GM21737 (cell line): ENCODE measurements at regions not wholly inside any gene's neighbourhood (a gene's known extent, or its start where the extent isn't known, plus 50 kb on each side); places are given as distances from the start of the nearest gene placed in this dataset.
"Not testable (repeated sequence)": the region's sequence is repeated elsewhere in the genome, so short reads cannot be mapped to it uniquely, and the experiment has no call there.

ENCODE experiments used
- ATAC-seq: cut with Tn5 transposase; IDR thresholded peaks from one replicate; pipeline ENCODE4 v1.9.1; 2021; ENCODE audit warnings: mild to moderate bottlenecking, moderate library complexity; ENCODE audit not compliant: unreplicated experiment

- no peak for ATAC-seq
Observed at GRCh38 chr16:86334079-86334635, 176.2 kb upstream of the FOXF1 start.

DNA sequence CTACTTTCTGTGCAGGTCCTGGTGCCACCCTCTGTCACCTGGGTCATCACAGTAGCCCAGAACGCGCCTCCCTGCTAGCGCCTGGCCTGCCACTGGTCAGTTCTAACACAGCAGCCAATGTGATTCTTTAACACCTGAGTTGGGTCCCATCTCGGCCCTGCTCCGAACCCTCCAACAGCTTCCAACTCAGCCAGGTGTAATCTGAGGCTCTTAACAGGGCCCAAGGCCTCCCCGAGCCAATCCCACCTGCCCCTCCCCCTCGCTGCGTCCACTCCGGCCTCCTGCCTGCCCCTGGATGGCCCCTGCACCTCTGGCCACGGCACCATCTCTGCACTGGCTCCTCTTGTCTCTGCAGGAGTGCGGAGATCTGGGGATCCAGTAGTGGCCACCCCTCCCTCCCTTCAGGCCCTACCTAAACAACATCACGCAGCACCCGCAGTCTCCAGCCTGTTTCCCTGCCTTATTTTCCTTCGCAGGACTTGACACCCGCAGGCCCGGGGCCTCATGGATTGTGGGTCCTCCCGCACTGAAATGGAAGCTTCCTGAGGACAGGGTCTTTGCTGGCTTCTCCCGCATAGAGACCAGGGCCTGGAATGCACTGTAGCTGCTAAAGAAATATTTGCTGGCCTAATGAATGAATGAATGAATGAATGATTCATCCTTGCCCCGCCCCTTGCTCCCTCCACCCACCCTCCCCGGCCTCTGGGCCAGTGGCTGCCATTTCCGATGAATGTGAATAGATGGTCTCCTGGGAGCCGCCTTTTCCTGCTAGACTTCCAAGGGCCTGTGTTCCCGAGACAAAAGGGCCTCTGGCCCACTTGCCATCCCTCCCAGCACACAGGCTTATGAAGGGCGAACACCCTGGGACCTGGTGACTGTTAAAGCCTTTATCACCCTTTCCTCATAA, 174.8 kb upstream of the FOXF1 start:
- no peak for ATAC-seq

- ATAC-seq = no peak
Observed at GRCh38 chr16:86337138-86337537, 173.2 kb upstream of the FOXF1 start.

GRCh38 chr16:86337581-86338402, 172.5 kb upstream of the FOXF1 start:
- ATAC-seq = no peak

GRCh38 chr16:86338403-86339115, 171.8 kb upstream of the FOXF1 start:
- ATAC-seq = no peak

DNA sequence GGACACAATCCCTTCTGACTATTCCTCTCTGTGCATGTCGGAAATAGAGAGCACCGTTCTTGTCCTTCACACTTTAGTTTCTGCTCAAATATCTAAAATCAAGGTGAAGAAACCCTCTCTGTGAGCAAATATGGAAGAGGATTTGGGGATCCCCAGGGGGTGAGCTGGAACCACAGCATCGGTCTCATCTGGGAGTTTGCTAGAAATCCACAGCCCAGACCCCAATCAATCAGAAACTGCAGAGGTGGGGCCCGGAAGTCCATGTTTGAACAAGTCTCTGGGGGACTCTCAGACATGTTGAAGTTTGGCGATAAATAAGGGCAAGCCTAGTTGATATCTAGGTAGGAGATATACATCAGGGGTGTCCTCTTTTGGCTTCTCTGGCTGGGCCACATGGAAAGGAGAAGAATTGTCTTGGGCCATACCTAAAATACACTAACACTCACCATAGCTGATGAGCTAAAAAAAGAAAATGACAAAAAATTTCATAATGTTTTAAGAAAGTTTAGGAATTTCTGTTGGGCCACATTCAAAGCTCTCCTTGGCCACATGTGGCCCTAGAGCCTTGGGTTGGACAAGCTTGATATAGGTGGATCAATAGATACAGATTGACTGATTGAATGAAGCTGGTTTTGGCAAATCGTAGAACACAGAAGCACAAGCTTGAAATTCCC, 168.0 kb upstream of the FOXF1 start:
- ATAC-seq = no peak

DNA sequence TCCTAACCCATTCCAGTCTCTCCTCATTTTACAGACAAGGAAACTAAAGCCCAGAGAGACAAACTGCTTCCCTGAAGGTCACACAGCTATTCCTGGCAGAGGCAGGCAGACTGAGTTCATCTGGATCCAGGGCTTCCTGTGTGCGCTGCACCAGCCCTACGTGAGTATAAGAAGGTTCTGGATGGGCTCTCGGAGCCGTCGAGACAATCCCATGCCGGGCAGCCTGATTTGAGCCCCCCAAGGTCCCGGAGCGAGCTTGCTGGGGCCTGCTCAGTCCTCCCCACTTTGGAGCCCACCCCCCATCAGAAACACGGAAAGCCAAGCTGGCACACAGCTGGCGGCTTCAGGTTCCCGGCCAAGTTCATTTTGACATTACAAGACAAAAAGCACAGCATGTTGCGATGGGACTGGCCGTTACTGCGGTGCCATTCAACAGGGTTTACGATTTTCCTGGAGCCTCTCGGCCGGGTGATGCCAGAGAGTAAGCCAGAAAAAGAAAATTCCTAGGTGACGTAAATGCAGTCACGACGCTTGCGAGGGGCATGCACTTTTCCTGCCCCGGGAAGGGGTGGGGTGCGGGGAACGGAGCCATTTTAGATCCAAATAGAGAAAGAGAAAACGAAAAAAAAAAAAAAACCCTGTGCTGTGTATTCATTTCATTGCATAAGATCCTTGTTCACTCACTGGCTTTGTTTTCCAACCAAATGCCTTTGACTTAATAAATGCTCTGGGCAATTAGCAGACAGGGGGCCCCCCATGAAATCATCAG, 167.1 kb upstream of the FOXF1 start:
- ATAC-seq = no peak

DNA sequence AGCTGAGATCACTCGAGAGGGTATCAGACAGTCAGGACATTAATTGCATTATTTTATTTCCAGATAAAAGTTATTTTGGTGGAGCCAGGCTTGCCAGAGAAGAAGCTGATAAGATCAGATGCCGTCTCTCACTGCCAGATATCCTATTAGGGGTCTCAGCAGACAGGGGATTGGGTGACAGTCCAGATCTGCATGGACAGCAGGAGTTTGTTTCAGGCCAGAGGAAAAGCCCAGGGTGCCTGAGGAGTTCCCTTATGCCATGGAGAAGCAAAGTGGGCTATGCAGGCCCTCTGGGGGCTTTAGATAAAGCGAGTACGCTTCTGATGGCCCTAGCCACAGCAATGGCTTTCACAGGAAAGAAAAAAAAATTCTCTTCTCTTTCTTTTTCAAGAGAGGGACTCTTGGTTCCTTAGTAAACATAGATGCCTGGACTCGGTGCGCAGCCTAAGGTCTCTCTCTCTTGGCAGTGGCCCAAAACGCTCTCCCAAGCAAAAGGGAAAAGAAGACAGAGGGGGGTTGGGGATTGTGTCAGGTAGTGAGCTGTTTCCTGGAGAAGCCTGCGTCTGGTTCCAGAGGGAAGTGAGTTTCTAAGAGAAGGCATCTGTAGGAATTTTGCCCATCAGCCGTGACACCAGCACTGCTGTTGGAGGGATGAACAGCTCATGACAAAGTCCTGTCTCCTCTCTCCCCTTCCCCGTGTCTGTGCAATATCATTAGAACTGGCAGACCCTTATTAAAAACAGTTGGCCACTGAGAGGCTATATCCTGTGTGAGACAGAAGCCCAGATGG, 166.3 kb upstream of the FOXF1 start:
- no peak for ATAC-seq

DNA sequence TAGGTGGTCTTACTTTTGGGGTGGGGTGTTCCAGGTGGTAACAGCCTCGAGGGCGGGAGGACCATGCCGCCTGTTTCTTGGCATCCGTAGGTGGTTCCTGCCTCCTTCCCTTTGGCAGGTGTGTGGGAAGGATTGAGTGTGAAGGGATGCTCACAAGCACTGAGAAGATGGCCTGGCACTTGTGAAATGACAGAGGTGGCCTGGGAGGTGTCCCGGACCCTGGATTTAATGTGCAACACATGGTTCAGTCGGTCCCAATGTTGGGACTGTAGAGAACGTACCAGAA, 165.8 kb upstream of the FOXF1 start:
- ATAC-seq = no peak

DNA sequence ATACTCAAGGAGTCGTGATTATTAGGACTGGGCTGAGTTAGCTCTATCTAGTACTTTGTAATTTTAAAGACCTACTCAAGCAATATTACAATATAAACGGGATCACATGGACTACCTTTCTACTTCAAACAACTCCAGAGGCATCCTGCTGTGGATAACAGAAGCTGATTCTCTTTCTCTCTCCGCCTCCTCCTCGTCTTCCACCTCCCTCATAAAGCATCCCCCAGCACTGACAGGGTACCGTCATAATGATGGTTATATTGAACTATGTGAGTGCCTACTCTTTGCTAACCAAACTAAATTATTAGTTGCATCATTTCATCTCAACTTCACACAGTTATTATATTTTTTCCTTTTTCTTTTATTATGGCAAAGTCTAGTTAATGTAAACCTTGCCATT, 165.4 kb upstream of the FOXF1 start:
- no peak for ATAC-seq

GRCh38 chr16:86345516-86345915, 164.8 kb upstream of the FOXF1 start:
- no peak for ATAC-seq

GRCh38 chr16:86346034-86346433, 164.3 kb upstream of the FOXF1 start:
- no peak for ATAC-seq

DNA sequence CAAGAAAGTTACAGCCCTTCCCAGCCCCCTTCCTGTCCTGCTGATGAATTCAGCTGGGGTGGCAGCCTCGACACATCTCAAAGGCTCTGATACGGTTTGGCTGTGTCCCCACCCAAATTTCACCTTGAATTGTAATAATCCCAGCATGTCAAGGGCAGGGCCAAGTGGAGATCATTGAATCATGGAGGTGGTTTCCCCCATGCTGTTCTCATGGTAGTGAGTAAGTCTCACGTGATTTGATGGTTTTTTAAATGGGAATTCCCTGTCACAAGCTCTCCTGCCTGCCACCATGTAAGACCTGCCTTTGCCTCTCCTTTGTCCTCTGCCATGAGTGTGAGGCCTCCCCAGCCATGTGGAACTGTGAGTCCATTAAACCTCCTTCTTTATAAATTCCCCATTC, 163.2 kb upstream of the FOXF1 start:
- ATAC-seq = no peak

DNA sequence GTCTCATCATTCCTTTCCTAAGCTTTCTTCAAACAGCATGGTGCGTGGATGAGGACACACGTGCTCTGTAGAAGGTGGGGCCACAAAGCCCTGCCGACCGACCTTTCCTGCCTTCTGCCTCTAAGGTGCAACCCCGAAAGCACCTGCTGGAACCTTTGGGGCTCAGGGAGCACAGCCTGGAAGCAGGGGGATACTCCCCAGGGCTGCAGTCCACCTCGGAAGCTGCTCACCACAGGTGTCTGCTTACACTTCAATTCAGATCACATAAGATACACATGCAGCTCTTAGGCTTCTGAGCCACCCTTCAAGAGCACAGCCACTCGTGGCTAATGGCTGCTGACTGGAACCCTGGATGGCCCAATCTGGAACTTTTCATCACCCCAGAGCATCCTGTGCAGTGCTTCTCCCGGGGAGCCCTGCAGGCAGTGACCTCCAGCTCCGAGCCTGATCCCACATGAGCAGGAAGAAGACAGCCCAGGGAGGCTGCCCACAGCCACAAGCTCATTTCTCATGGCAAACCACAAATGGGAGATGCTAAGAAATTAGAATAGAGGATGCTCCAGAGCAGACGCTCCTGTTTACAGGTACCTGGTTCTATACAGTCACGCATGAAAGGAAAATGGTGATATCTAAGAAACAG, 162.3 kb upstream of the FOXF1 start:
- ATAC-seq = no peak

- ATAC-seq = no peak
Observed at GRCh38 chr16:86349338-86349900, 160.9 kb upstream of the FOXF1 start.

DNA sequence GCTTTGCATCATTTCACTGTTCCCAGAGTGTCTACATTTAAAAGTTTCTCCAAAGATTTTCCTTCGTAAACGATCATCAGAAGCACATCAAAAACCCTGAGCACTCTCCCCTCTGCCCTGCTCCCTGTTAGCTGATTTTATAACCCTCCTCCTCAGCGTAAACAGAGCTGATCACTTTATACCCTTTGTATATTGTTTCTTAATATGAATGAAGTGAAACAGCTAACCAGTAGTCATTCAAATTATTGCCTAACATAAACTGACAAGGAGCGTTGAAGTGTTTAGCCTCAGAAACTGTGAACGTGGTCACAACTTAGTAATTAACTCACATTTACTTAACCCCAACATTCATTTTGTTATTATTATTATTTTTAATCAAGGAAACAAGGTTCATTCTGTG, 160.0 kb upstream of the FOXF1 start:
- ATAC-seq = no peak

DNA sequence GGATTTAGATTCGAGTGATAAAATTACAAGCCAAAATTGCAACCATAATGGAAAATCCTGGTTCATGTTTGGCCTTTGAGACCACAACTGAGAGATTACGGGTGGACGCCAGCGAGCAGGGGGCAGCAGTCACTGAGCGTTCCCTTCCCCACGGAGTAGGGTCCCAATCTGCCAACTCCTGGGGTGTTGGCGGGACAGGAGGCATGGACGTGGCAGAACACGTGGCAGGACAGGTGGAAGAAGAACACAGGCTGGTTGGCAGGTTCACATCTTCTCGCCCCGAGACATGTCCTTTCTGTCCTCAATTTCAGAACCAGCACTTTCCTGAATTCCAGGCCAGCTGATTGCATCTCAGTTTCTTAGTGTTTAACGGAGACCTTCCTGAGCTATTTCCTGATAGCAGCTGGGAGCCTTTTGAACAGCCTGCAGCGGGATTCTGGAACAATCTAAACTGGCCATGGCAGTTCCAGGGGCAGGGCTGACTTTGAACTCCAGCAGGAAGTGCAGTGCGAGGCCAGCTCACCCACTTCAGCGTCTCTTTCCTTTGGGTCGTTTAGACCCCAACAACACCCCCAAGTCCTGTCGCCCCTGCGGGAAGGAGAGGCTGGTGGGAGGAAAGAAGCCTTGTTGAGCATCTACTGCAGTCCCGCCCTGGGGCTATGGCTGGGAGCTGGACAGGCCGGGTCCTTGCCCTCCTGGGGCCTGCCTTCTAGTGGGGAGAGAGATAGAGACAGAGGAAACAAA, 159.1 kb upstream of the FOXF1 start:
- ATAC-seq = no peak

GRCh38 chr16:86351785-86352139, 158.6 kb upstream of the FOXF1 start:
- ATAC-seq = not testable (repeated sequence)
